ENCODE measurements at regions not wholly inside any gene's neighbourhood (a gene's known extent, or its start where the extent isn't known, plus 50 kb on each side); places are given as distances from the start of the nearest gene placed in this dataset.

DNA sequence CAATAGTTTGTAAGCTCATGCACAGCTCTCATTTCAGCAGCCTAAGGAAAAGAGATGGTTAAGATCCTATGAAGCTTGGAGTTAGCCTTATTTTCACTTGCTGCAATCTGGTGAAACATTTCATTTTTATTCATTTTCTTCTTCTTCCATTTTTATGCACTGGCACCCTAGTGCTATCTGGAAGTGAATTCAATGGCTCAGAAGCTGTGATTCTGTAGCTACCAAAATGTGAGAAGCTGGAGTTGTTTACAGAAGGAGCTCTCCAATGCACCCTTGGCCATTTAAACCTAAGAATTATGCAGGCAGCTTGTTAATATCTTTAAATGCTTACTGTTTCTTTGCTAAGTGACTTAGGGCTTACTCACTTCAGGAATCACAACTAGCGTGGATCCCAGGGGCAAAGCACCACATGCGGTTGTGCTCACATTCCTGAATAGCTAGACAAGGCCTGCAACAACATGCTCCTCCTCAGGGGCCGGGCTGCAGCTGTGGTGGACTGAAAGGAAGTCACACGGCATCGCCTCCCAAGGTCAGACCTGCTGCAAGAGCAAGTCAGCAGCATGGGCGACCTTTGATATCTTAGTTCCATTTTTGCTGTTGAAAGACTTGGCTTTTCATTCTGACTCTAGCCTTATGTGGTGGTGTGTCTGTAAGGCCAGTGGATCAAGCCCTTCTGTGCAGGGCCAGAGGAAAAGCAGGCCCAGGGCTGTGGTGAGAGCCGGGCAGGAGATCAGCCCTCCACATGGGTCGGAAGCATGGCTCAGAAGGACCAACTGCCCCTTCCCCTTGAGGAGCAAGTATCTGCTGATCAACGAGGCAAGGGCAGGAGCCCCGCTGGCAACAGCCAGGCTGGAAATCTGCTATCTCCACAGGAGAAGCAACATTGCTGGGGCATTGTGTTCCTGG lies 91.9 kb upstream of the MBL2 start:
- no peak for DNase-seq

DNA sequence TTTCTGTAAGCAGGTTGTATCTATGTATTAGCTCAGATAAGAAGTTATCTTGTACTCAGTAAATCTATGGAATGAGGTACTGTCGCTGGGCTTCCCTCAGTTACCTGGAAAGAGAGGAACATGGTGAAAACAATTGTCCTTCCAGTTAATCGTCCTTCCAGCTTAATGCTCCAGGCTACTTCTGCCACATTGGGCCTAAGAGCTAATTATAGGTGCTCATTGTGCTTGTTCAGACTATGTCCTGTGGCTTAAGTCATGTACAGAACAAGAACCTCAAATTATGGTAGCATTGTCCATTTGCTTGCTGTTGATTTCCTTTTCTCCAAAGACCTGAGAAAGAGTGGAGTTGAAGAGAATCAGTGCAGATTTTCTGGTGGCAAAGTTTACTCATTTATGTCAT lies 86.1 kb upstream of the MBL2 start:
- no peak for DNase-seq

DNA sequence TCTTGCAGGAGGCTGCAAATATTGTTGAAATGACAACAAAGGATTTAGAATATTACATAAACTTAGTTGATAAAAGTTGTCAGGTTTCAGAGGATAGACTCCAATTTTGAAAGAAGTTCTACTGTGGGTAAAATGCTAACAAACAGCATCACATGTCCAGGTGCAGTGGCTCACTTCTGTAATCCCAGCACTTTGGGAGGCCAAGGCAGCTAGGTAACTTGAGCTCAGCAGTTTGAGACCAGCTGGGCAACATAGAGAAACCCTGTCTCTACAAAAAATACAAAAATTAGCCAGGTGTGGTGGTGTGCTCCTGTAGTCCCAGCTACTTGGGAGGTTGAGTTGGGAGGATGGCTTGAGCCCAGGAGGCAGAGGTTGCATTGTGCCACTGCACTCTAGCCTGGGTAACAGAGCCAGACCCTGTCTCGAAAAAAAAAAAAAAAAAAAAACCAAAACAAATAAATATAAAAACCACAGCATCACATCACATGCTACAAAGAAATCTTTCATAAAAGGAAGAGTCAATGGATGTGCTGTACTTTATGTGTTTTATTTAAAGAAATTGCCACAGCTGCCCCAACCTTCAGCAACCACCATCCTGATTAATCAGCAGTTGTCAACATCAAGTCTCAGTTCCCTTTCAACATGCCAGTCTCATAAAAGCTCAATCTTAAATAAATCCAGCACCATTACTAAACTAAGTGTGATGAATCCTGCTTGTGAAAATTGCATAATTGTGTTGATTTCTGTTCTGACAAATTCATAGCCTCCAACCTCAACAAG lies 83.2 kb upstream of the MBL2 start:
- DNase-seq: no peak

DNA sequence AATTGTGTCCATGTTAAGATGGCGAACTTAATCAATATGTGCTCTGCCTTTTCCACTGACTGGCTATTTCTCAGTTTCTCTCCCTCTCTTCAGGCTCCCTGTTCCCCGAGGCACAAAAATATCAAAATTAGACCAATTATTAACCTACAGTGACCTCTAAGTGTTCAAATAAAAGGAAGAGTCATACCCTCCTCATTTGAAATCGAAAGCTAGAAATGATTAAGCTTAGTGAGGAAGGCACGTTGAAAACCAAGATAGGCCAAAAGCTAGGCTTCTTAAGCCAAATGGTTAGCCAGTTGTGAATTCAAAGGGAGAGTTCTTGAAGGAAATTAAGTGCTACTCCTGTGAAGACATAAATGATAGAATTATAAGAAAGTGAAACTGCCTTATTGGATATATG lies 81.1 kb upstream of the MBL2 start:
- DNase-seq: no peak

DNA sequence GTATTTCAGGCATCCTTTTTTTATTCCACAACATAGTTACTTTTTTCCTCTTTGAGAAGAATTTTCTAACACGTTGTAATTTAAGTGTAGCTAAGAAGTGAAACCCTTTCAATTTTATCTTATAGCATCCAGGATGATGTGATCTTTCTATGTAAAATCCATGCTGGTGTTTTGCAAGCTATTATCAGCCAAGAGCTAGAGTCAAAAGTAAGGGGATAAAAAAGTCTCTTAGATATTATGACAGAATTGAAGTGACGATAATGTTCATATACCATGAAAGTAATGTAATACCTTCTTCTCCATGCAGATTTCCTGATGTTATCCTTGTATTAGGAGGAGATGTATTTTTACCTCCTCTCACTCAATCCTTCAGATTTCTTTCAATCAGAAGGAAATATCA lies 64.2 kb upstream of the MBL2 start:
- DNase-seq: no peak

All from stimulated activated CD4-positive, alpha-beta T cell treated with anti-CD3 and anti-CD28 coated beads, Interleukin-2, amount 100 ng/mL, for 48 hours (primary cell).